NB4 (cell line): ENCODE measurements at regions not wholly inside any gene's neighbourhood (a gene's known extent, or its start where the extent isn't known, plus 50 kb on each side); places are given as distances from the start of the nearest gene placed in this dataset.

Experiments used
- CTCF ChIP-seq: IDR thresholded peaks from one replicate; pipeline ENCODE4 v1.5.1; 2012; ENCODE audit warnings: low read depth, low read length
- MAX ChIP-seq: IDR thresholded peaks from 2 replicates; pipeline ENCODE4 v1.6.1; 2011; ENCODE audit warnings: low read depth, low read length
- MYC ChIP-seq: IDR thresholded peaks from 2 replicates; pipeline ENCODE4 v1.6.1; 2011; ENCODE audit warnings: low read depth, low read length
- POLR2A ChIP-seq: IDR thresholded peaks from 2 replicates; pipeline ENCODE4 v1.6.1; 2011; ENCODE audit warnings: mild to moderate bottlenecking; ENCODE audit not compliant: insufficient read length; ENCODE audit errors: extremely low read depth

- TF ChIP-seq CTCF (no peak), MYC (no peak), MAX (no peak), POLR2A (no peak)
Observed at GRCh38 chr4:26176598-26177149, 144.1 kb upstream of the RBPJ start.
